ENCODE measurements at regions not wholly inside any gene's neighbourhood (a gene's known extent, or its start where the extent isn't known, plus 50 kb on each side); places are given as distances from the start of the nearest gene placed in this dataset.

GRCh38 chr9:79301085-79301484, 270.7 kb upstream of the TLE4 start:
- no peak overlapping the region for H3K14ac ChIP-seq (ENCODE audit: insufficient read length)
- ChIA-PET CTCF (ENCODE audit: partially characterized antibody) (no interaction called here), POLR2A (ENCODE audit: partially characterized antibody) (no interaction called here)
- no peak overlapping the region for H3K9ac ChIP-seq (replicated peaks in 1 of 4; ENCODE audit: extremely low read depth in 1 of 4, low read depth in 3 of 4, low read length in 3 of 4)
- H2BK12ac ChIP-seq (ENCODE audit: low read depth, low read length), result no peak overlapping the region
- peaks cover 2 to 12% (median 7%) of the 10 kb centered on the region in 4 experiments; a peak in 5 of 7 replicates for H3K4me1 ChIP-seq (replicated peaks in 1 of 4; ENCODE audit: control insufficient read depth in 3 of 4, insufficient read depth in 4 of 4, low read length in 3 of 4)
- no peak overlapping the region for H3K23ac ChIP-seq (ENCODE audit: insufficient read length)
- H4K20me1 ChIP-seq (replicated peaks in 1 of 2; ENCODE audit: control insufficient read depth in 1 of 2, insufficient read depth in 2 of 2, low read length in 2 of 2), result no peaks in the 10 kb centered on the region
- no peak overlapping the region for H2BK15ac ChIP-seq (ENCODE audit: low read length)
- no peak for FAIRE-seq
- no peak overlapping the region for H4K8ac ChIP-seq (ENCODE audit: extremely low read depth, insufficient read depth, low read length)
- H3K4ac ChIP-seq (replicated peaks; ENCODE audit: insufficient read length, low read depth, low read length), result no peak overlapping the region
- H2AFZ ChIP-seq (ENCODE audit: low read length), result no peak overlapping the region
- no peaks in the 10 kb centered on the region for H3K79me1 ChIP-seq (ENCODE audit: low read depth, low read length)
- no peak overlapping the region for H2BK120ac ChIP-seq (replicated peaks; ENCODE audit: low read depth, low read length)
- TF ChIP-seq RBBP5 (IDR thresholded peaks at IDR 0.05; ENCODE audit: borderline replicate concordance, low read depth, low read length) (no peak), BRCA1 (IDR thresholded peaks at IDR 0.05; ENCODE audit: low read depth, low read length) (no peak), BACH1 (IDR thresholded peaks at IDR 0.05; ENCODE audit: low read length) (no peak), SIX5 (IDR thresholded peaks at IDR 0.05; ENCODE audit: low read depth, low read length) (no peak), POU5F1 (IDR thresholded peaks at IDR 0.05; ENCODE audit: low read depth, low read length) (no peak), SIRT6 (IDR thresholded peaks at IDR 0.05; ENCODE audit: low read length) (no peak), SUZ12 (IDR thresholded peaks at IDR 0.05; ENCODE audit: low read length) (no peak), SP1 (IDR thresholded peaks at IDR 0.05; ENCODE audit: low read depth, low read length) (no peak), TAF1 (IDR thresholded peaks at IDR 0.05; ENCODE audit: low read depth, low read length) (no peak), E2F6 (IDR thresholded peaks at IDR 0.05) (no peak)
- TF ChIP-seq, protein P1, sequence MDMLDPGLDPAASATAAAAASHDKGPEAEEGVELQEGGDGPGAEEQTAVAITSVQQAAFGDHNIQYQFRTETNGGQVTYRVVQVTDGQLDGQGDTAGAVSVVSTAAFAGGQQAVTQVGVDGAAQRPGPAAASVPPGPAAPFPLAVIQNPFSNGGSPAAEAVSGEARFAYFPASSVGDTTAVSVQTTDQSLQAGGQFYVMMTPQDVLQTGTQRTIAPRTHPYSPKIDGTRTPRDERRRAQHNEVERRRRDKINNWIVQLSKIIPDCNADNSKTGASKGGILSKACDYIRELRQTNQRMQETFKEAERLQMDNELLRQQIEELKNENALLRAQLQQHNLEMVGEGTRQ (IDR thresholded peaks at IDR 0.05; ENCODE audit: low read length), result no peak
- H2BK20ac ChIP-seq (ENCODE audit: low read length), result no peak overlapping the region
- no peak overlapping the region; a peak in 2 of 4 replicates for H3K4me2 ChIP-seq (ENCODE audit: insufficient read depth in 1 of 2, low read depth in 2 of 2, low read length in 2 of 2)
- H3K4me3 ChIP-seq (ENCODE audit: extremely low read depth in 1 of 4, insufficient read depth in 2 of 4, low read depth in 3 of 4, low read length in 4 of 4), result no peak overlapping the region; a peak in 1 of 8 replicates
- no peak overlapping the region for H3K18ac ChIP-seq (ENCODE audit: extremely low read depth, low read length)
- 24% methylated on average over 2 of the region's 2 CpGs; no CpG with 5 or more reads in 1 of the 2 experiments for WGBS, 2 experiments (ENCODE audit: extremely low coverage in 1 of 2, insufficient coverage in 1 of 2, insufficient read length in 1 of 2, insufficient replicate concordance in 2 of 2, low coverage in 1 of 2, low lambda C conversion rate in 2 of 2, missing lambda C conversion rate in 1 of 2)
- H2AK5ac ChIP-seq (ENCODE audit: low read depth, low read length), result no peak overlapping the region
- H2BK5ac ChIP-seq (ENCODE audit: low read depth, low read length), result no peak overlapping the region
- H3K36me3 ChIP-seq (ENCODE audit: control insufficient read depth in 2 of 4, insufficient read depth in 4 of 4, low read length in 3 of 4), result no peaks in the 10 kb centered on the region
- no peak overlapping the region for H3K56ac ChIP-seq (replicated peaks; ENCODE audit: insufficient read length, low read depth, low read length)
- H3K27me3 ChIP-seq (replicated peaks in 1 of 4; ENCODE audit: control insufficient read depth in 3 of 4, extremely low read depth in 1 of 4, insufficient read depth in 3 of 4, low read length in 3 of 4), result no peaks in the 10 kb centered on the region
- H3K23me2 ChIP-seq (ENCODE audit: low read depth, low read length), result no peaks in the 10 kb centered on the region
- H4K91ac ChIP-seq (replicated peaks; ENCODE audit: insufficient read length, low read length), result no peak overlapping the region
- H3K9me3 ChIP-seq (ENCODE audit: insufficient read depth in 2 of 2, low read depth in 1 of 2, low read length in 1 of 2), result no peaks in the 10 kb centered on the region
- H3K27ac ChIP-seq (ENCODE audit: low read depth, low read length), result no peak overlapping the region
- no peak for DNase-seq (ENCODE audit: low read depth in 1 of 2, low spot score in 2 of 2)
- H3K79me2 ChIP-seq (ENCODE audit: control insufficient read depth in 1 of 2, insufficient read depth in 2 of 2, low read length in 2 of 2), result no peaks in the 10 kb centered on the region
- H4K5ac ChIP-seq (ENCODE audit: insufficient read length, low read depth, low read length), result no peak overlapping the region
